Fibroblast of skin of left biceps (primary cell): ENCODE measurements at regions not wholly inside any gene's neighbourhood (a gene's known extent, or its start where the extent isn't known, plus 50 kb on each side); places are given as distances from the start of the nearest gene placed in this dataset.

Source experiments
- DNase-seq, 2 experiments: peaks; one replicate each; pipeline ENCODE4 v3.0.0-alpha.2; 2013; ENCODE audit warnings: low read depth in 2 of 2

DNA sequence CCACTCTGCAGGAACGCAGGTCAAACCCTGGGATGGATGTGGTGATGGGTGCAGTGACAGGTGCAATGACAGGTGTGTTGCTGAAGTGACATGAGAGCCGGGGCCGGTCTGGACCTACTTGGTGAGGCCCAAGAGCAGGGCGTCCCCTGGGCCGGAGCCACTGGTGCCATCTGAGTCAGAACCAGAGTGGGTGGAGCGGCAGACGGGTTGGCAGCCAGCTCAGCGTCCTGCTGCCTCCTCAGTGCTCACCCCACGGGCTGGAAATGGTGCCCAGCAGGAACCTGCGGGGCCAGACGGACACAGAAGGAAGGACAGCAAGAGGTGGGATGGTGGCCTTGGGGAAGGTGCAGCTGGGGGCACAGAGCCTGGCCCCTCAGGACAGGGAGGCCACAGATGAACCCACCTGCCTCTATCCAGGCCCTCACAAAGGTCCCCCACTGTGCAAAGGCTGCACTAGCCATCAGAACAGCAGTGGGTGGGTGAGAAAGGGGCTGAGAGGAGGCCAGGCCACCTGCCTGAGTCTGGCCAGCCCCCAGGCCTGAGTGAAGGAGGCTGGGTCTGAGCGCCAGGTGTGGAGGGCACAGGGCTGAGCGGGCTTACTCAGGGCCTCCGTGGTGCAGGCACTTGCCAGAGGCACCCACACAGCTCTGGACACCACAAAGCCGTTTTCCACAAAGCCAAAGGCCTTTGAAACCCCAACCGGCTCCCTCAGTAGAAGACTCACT, 129.0 kb upstream of the PPP2R2D start:
- no peak for DNase-seq

DNA sequence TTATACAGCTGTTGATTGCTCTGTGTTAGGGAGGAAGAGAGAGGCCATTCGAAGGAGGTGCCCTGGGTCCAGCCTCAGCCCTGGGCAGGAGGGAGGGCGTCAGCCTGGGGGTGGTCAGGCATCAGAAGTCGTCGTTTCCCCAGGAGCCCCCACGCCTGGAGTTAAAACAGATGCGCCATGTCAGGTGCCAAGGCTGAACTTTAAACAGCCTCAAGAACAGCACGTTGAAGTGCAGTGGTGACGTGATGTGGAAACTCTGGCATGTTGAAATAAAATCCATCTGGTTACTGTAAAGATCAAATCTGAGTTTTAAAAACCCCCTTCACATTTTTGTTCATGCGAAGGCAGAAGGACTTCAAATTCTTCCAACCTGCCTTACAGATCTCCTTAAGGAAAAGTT, 128.4 kb upstream of the PPP2R2D start:
- DNase-seq, result no peak

DNA sequence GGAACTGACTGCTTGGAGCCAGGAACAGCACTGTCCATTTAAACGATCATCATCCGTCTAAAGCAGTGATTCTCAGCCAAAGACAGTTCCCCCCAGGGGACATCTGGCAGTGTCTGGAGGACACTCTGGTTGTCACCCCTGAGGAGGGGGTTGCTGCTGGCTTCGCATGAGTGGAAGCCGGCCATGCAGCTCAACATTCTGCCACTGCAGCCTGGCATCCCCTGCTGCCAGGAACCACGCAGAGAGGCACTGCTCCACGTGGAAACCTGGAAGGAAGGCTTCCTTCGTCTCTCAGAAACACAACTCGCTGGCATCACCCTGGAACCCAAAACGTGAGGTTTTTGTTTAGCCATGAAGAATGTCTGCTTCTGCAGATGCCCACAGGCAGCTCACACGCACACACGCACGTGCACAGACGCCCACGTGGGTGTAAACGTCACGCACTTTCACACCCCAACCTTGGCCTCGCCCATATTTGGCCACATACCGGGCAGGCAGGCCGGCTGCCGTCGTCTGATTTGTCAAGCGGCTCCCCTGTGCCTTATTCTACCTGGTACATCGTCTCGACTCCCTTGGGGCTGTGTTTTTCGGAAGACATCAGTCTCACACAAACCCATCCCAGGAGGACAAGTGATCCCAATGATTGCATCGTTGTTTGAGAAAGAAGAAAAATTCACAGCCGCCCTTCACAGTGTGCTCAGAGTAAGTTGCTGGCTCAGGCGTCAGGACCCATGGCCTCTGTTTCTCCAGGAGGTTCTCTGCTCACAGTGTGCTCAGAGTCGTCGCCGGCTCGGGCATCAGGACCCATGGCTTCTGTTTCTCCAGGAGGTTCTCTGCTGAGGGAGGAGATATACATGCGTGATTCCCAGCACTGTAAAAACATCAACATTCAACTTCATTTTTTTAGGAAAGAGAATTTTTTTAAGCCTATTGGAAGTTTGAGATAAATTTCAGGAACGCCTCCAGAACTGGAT, 127.2 kb upstream of the PPP2R2D start:
- no peak for DNase-seq

DNA sequence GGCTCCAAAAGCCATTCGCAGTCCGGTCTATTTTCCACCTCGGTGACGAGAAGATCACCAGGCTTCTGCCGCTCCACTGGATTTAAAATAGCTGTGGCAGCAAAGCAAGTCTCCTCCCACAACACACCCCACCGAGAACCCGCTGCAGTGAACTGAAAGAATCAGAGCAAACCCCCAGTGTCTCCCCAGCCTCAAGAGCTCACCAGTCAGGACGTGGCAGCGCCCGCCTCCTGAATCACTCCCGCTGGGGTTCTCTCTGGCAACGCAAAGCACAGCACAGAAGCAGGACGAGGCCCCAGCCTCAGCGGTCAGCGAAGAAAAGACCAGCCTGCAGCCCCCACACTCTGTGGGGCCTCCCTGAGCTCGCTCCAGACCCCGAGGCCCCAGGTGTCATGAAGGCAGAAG, 126.1 kb upstream of the PPP2R2D start:
- DNase-seq, result no peak

DNA sequence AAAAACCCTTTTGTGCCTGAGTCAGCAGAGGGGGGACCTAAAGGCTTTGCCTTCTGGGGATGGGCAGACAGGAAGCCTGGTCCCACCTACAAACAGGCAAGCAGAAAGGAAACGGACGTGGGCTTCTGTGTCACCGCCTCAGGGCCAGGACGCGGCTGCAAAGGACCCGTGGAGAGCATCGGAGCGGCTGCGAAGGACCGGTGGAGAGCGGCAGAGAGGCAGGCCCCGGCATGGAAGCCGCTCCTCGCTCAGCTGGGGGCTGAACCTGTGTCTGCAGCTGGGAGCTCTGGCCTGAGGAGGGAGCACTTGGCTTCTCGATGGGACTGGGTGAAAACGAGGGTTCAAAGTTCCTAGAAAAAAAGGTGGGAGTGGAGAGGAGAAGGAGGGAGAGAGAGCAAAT, 125.4 kb upstream of the PPP2R2D start:
- no peak for DNase-seq

DNA sequence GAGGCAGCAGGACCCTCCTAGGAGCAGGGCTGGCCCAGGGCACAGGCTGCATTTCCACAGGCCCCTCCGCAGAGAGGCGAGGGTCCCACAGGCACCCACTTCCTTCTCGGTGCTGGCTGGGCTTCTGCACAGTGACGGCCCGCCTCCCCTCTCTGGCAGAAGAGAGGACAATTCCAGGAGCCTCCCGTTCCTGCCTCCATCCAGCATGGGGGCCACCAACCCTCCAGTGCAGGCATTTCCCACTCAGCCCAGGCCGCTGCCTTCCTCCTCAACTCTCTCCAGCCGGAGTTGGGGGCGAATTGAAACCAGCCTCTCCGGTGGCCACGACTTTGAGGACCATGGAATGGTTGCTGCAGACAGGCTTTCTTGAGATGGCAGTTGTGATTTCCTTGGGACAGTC, 125.0 kb upstream of the PPP2R2D start:
- no peak for DNase-seq

DNA sequence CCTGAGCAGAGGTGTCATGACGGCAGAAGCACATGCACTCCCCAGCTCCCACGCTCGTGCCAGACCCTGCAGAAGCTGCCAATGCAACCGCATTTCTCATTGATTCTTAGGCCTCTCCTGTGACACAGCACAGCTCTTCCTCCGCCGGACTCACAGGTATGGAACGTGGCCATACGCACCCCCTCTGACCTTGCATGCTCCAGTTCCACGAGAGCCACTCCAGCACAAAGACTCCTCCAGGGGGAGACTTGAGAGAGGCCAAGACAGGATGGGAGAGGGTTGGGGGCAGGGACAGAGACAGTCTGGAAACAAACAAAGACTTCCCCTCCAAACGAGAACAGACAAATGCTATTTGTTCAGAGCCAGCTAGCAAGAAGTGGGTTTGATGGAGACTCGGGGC, 124.3 kb upstream of the PPP2R2D start:
- DNase-seq, result no peak

DNA sequence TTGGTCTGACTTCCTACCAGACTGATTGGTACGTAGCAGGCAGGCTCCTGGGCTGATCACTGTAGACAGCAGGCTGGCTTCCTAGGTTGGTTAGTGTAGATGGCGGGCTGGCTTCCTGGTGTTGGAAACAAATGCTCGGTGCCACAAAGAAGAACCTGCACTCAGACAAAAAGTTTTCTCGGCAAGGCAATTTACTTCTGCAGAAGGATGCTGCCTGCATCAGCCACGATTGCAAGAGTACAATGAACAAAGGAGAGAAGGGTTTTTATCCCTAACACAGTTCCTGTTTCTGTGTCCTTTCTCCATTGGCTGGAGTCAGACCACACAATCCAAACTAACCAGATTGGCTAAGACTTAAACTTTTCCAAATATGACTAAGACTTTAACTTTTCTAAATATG, 123.6 kb upstream of the PPP2R2D start:
- DNase-seq, result no peak

DNA sequence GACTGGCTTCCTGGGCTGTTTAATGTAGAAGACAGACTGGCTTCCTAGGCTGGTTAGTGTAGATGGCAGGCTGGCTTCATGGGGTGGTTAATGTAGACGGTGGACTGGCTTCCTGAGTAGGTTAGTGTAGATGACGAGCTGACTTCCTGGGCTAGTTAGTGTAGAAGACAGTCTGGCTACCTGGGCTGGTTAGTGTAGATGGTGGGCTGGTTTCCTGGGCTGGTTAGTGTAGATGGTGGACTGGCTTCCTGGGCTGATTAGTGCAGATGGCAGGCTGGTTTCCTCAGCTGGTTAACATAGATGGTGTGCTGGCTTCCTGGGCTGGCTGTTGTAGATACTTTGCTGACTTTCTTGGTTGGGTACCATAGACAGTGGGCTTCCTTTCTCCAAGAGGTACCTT, 122.9 kb upstream of the PPP2R2D start:
- DNase-seq, result no peak

DNA sequence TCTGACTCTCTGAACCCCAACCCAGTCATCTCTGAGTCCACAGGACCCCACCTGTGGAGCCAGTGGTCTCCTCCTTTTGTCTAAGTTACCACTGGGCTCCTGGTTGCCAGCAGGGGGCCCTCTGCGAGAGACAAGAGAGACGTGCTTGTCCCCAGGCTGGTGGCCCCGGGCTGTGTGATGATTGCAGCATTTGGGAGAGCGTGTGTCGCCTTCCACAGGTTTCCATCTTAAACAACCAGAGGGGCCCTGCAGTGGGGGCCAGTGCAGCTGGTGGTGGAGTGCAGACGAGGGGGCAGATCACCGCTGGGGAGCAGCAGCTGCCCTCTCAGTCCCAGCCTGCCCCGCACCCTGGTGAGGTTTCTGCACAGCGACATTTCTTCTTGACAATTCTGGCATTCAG, 122.4 kb upstream of the PPP2R2D start:
- no peak for DNase-seq

DNA sequence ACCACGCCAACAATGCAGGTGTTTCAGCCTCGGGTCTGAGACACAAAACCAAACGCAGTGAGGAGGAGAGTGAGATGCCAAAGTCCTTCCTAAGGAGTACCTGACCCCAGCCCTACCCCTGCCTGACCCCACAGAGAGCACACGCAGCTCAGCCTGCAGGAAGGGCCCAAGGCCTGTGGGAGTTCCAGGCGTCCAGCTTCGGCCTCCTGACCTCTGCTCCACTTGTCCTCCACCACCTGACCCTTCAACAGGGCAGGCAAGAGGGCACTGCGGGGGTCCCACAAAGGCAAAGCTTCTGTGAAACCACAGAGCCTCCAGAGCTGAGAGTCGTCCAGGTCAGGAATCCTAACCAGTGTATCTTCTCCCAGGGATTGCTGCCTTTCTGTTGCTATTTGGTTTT, 122.0 kb upstream of the PPP2R2D start:
- DNase-seq, result no peak

DNA sequence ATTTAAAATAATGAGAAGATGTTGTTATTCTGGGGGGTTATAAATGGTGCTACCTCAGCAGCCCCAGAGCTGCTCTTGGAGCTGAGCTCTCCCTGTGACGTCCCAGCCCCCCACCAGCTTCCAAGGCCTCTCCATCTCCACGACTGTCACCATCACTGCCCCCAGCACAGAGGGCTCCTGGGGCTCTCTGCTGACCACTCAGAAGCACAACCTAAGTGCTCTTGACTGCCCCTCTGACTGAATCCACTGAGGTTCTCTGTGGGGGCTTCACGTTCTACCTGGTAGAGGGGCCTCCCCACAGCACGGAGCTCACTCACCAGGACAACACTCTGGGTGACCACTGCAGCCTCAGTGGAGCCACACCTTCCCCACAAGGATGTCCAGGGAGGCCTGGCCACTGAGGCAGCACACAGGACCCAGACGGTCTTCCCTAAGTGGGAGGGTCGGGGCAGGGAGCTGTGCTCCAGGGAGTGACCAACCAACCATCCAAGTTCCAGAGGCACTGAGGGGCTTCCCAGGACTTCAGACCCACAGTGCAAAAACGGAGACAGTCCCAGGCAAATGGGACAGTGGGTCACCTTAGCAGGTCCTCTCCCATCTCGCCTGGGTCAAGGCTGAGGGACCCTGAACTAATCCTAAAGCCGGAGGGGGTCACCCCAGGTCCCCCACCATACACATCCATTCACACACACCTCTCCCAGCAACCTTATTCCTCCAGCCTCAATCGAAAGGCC, 121.0 kb upstream of the PPP2R2D start:
- no peak for DNase-seq

DNA sequence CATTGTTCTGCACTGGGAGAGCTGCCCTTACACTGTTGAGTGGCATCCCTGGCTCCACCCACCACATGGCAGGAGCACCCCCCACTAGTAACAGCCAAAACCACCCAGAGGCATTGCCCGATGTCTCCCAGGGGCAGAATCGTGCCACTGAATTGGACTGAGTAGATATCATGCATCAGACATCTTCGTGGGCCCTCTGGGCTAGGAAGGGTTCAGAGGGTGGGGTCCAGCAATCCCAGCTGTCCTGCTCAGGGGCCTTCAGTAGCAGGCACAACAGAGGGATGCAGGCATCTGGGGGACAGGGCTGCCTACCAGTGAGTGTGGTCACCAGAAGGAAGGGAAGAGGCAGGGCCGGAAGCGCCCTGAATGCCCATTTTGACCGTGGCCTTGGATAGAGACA, 119.7 kb upstream of the PPP2R2D start:
- DNase-seq, result no peak

DNA sequence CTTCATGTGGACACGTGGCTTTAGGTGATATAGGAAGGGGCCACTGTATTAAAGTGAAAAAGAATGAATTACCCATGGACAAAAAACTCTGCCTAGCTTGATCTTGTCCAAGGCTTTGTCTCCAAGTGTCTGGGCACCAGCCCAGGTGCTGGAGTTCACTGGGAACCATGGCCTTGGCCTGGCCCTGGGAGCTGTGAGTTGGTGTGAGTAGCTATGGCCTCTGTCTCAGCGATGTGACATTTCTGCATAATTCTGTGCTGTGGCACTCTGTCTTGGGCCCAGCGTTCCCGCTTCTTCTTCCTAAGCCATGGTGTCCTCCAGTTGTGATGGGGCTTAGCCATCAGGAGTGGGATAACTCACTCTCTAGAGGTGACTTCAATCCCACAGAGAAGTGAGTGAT, 119.0 kb upstream of the PPP2R2D start:
- no peak for DNase-seq

DNA sequence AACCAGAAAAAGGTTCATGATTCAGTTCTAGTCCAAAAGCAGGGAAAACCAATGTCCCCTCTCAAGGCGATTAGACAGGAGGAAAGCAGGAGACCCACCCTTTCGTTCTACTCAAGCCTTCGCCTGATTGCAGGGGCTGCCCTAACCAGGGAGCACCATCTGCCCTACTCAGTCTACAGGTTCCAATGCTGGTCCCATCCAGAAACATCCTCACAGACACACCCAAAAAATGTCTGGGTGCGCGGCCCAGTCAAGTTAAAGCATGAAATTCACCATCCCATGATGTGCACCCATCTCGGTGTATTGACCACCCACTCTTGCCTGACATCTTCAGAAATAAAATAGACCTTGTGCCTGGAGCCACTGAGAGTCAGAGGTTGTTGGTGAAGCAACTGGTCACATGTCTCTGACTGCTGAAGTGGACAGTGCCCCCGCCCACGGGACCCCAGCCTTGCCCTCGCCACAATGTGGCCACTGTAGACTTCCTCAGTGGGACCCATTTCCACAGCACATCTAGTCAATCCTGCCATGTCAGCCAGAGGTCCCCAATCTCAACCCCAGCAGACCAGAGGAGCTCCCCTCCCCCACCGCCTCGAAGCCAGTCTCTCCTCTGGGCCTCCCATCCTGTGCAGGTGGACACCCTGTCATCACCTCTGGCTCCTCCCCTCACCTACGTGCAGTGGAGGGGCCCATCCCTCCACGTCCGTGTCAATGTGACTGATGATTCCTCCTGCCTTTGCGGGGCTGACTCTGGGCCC, 116.3 kb upstream of the PPP2R2D start:
- no peak for DNase-seq

DNA sequence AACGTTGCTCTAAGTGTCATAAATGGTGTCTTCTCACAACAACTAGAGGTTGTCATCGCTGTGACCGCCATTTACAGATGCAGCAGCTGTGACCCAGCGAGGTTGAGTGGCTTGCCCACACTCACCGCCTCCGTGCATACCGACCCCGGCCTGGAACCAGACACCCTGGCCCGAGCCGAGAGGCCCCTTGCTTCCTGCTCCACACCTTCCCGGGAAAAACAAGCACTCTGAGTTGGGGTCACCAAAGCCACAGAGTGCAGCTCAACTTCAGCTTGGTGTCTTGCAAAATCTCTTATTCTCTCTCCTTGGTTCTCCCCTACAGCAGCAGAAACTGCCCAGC, 115.7 kb upstream of the PPP2R2D start:
- no peak for DNase-seq

DNA sequence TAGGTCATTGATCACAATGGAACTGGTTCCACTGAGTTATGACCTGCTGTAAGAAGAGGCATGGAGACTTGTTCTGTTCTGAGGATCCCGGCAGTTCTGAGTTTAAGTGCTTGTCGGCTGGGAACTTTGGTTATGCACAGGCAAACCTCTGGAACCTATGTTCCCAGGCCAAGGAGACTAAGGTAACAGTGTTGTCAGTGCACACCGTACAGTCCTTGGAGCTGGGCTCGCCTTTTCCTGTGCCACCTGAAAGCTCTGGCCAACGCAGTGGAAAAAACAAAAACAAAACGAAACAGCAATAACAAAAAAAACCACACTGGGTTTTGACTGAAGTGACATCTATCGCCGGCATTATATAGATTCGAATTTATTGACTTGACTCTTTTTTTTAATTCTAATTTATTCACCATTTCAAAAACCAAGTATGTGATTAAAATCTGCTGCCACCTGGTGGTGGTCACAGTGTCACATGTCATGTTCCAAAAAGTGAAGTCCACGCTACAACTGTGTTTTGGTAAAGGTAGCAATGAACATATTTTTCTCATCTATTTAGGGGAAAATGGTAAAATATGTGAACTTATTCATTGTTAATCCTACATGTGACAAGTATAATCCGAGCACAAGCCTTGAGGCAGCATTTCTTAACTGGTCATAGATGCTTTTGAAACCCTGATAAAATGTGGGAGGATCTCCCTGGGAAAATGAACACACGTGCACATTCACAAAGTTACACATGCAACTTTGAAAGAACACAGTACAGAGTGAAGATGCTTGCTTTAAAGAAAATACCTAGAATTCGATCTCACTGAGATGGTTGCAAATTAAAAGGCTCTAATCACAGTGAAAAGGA, 113.8 kb upstream of the PPP2R2D start:
- peak; percentile 3 to 6 for DNase-seq

DNA sequence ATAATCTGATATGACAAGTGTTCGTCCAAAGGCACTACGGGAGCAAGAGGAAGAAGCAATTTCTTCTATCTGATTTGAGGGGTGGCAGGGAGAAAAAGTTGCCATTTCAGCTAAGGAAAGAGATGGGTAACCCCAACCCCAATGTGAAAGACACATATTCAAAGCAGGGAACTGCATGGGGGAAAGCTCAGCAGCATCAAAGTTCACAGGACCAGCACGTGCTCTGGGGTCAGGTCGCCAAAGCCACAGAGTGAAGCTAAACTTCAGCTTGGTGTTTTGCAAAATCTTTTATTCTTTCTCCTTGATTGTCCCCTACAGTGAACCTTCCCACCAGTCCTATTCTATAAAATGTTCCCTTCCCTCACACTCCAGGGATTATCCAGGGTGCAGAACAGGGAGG, 112.8 kb upstream of the PPP2R2D start:
- no peak for DNase-seq

DNA sequence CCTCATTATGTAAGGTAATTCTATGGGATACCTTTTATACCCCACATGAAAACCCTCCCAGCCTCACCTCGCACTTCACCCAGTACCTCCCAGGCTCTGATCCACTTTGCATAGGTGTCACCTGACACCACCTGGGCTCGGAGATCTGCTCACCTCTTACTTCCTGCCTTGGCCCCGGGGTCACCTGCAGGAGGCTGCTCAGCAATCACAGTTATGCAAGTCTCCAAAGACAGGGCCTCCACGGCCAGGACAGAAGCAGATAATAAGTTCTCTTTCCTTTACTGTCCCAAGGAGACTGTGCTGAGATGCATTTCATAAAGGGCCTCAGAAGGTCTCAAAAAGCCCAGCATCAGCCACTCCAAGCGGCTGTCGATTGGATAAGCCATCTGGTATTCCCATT, 112.4 kb upstream of the PPP2R2D start:
- no peak for DNase-seq

DNA sequence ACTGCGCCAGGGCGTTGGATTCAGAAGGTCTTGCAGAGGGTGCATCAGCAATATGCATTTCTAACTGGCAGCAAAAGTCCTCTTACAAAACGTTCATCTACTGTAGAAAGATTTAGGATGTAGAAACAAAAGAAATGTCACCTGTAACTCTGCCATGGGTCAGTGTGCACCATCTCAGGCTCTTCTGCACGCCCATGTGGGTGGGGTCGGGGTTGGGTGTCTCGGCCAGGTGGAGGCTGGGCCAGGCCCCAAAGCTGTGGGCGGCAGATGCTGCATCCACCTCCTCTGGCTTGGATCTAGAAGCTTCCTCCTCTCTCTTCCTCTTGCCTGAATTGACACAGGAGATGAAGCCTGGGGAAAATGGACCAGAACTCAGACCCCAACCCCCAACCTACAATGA, 111.3 kb upstream of the PPP2R2D start:
- DNase-seq, result no peak

DNA sequence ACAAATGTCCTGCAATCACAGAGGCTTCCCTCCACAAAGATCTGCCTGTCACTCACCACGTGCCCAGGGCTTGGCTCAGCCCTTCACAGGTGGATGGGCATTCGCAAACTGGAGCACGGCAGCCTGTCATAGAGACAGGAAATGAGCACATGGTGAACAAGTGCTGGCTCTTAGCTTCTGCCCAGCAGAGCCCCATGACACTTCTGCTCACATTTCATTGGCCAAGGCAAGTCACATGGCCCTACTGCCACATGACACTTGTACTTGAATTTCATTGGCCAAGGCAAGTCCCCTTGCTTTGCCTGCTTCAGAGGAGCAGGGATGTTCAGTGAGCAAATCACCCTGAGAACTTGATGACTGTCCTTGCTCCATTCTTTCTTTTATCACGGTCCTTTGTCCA, 110.8 kb upstream of the PPP2R2D start:
- no peak for DNase-seq
